ENCODE measurements at regions not wholly inside any gene's neighbourhood (a gene's known extent, or its start where the extent isn't known, plus 50 kb on each side); places are given as distances from the start of the nearest gene placed in this dataset.

DNA sequence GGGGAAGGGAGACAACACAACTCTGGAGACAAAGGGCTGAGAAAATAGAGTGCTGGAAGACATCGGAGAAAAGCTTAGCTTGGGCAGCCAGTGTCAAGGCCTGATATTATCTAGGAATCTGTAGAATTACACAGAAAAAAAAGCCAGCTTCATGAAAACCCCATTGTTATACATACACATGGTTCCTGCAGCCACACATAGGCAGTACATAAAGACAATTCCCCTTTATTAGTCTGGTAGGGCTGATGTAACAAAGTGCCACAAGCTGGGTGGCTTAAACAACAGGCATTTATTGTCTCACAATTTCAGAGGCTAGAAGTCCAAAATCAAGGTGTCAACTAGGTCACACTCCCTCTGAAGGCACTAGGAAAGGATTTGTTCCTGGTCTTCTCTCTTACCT, 503.5 kb downstream of the MID1IP1 start:
- no peaks in the 10 kb centered on the region for H3K27me3 ChIP-seq
- intact Hi-C loops (cut with DNase I) = no loop called here
- H3K27ac ChIP-seq = no peak overlapping the region
- WGBS, 2 donors = 25 to 89% methylated on average over 1 of the region's 1 CpG
- H3K4me1 ChIP-seq = no peaks in the 10 kb centered on the region
- no peaks in the 10 kb centered on the region for H3K9me3 ChIP-seq
- H3K36me3 ChIP-seq (replicated peaks in 1 of 2; ENCODE audit: insufficient read depth in 1 of 2, low read depth in 2 of 2) = no peaks in the 10 kb centered on the region
- ATAC-seq (no peak), DNase-seq (no peak)
- TF ChIP-seq POLR2A (IDR thresholded peaks at IDR 0.05) = no peak
- TF ChIP-seq, protein P1, sequence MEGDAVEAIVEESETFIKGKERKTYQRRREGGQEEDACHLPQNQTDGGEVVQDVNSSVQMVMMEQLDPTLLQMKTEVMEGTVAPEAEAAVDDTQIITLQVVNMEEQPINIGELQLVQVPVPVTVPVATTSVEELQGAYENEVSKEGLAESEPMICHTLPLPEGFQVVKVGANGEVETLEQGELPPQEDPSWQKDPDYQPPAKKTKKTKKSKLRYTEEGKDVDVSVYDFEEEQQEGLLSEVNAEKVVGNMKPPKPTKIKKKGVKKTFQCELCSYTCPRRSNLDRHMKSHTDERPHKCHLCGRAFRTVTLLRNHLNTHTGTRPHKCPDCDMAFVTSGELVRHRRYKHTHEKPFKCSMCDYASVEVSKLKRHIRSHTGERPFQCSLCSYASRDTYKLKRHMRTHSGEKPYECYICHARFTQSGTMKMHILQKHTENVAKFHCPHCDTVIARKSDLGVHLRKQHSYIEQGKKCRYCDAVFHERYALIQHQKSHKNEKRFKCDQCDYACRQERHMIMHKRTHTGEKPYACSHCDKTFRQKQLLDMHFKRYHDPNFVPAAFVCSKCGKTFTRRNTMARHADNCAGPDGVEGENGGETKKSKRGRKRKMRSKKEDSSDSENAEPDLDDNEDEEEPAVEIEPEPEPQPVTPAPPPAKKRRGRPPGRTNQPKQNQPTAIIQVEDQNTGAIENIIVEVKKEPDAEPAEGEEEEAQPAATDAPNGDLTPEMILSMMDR (IDR thresholded peaks at IDR 0.05) = no peak
- no peak overlapping the region for H3K4me3 ChIP-seq

DNA sequence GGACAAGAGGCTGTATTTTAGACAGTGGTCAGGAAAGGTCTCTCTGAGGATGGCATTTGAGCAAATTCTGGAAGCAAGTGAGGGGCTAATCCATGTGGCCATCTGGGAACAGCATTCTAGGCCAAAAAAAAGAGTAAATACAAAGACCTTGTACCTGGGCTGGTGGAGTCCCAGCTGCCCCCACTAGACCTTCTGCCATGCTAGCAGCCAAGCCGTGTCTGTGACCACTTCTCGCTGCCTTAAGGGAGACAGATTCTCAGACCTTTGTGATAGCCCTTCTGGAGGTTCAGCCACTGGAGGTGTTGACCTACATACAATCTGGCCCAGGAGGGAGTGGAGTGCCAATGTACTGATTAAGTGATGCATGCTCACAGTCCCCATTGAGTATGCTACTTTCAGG, 506.2 kb downstream of the MID1IP1 start:
- intact Hi-C loops (cut with DNase I) = no loop called here
- ATAC-seq = no peak
- no peaks in the 10 kb centered on the region for H3K9me3 ChIP-seq
- no peaks in the 10 kb centered on the region for H3K36me3 ChIP-seq (replicated peaks in 1 of 2; ENCODE audit: insufficient read depth in 1 of 2, low read depth in 2 of 2)
- 100% methylated on average over 1 of the region's 2 CpGs for WGBS, 2 donors
- H3K4me3 ChIP-seq = no peak overlapping the region
- no peaks in the 10 kb centered on the region for H3K27me3 ChIP-seq
- no peak for DNase-seq
- no peak overlapping the region for H3K27ac ChIP-seq
- TF ChIP-seq, protein P1 (IDR thresholded peaks at IDR 0.05) = no peak
- no peak for TF ChIP-seq POLR2A (IDR thresholded peaks at IDR 0.05)
- H3K4me1 ChIP-seq = no peaks in the 10 kb centered on the region

DNA sequence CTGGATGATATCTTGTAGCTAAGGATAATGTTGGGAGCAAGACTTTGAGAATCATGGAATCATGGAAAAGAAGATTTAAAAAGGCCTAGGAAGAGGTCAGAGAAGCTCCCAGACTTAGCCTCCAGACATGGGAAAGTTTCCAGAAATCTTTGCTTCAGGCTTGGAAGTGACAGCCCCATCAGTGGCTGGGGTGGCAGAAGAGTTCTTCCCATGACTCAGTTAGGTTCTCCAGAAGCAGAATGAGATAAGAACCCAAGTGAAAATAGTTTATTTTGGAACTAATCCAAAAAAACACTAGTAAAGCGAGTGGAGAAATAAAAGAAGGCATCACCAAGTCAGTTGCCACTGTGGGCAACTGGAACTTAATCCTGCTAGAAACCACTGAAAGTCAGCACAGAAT, 506.9 kb downstream of the MID1IP1 start:
- Histone ChIP-seq H3K27ac (no peak overlapping the region), H3K4me1 (no peaks in the 10 kb centered on the region), H3K4me3 (no peak overlapping the region), H3K9me3 (no peaks in the 10 kb centered on the region), H3K36me3 (replicated peaks in 1 of 2; ENCODE audit: insufficient read depth in 1 of 2, low read depth in 2 of 2) (no peaks in the 10 kb centered on the region), H3K27me3 (no peaks in the 10 kb centered on the region)
- DNase-seq = no peak
- intact Hi-C loops (cut with DNase I) = no loop called here
- TF ChIP-seq, protein P1 (IDR thresholded peaks at IDR 0.05) = no peak
- TF ChIP-seq POLR2A (IDR thresholded peaks at IDR 0.05) = no peak
- no peak for ATAC-seq
- 75 to 85% methylated on average over 1 of the region's 1 CpG for WGBS, 2 donors

DNA sequence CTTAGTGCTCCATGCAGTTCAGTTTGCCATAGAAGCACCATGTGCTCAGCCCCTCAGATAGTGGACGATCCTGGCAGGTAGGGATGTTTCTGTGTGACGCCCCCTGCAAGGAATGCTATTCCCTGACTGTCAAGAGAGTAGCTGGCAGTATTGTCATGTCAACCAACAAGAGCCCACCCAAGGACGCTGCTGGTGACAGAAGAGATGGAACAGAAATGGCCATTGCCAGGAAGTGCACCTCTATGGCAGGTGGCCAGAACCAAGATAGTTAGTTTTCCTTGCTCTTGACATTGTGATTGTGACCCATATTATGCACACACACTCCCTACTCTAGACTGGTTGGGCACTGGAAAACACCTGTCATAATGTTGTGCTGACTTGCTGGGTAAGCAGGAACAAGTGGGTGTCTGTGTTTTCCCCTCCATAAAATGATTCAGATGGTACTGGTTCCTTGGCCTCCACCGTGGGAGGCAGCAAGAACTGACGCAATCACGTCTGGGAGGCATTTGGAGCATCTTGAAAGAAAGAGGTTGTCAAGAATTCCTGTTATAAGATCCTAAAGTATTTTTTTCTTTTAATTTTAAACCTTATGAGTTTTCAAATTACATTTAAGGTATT, 507.9 kb downstream of the MID1IP1 start:
- ATAC-seq = no peak
- Histone ChIP-seq H3K4me1 (no peaks in the 10 kb centered on the region), H3K4me3 (no peak overlapping the region), H3K9me3 (no peaks in the 10 kb centered on the region), H3K36me3 (replicated peaks in 1 of 2; ENCODE audit: insufficient read depth in 1 of 2, low read depth in 2 of 2) (no peaks in the 10 kb centered on the region), H3K27me3 (no peaks in the 10 kb centered on the region), H3K27ac (no peak overlapping the region)
- 77 to 87% methylated on average over 5 to 6 of the region's 6 CpGs for WGBS, 2 donors
- DNase-seq = no peak
- TF ChIP-seq, protein P1 (IDR thresholded peaks at IDR 0.05) = no peak
- TF ChIP-seq POLR2A (IDR thresholded peaks at IDR 0.05) = no peak
- intact Hi-C loops (cut with DNase I) = no loop called here

DNA sequence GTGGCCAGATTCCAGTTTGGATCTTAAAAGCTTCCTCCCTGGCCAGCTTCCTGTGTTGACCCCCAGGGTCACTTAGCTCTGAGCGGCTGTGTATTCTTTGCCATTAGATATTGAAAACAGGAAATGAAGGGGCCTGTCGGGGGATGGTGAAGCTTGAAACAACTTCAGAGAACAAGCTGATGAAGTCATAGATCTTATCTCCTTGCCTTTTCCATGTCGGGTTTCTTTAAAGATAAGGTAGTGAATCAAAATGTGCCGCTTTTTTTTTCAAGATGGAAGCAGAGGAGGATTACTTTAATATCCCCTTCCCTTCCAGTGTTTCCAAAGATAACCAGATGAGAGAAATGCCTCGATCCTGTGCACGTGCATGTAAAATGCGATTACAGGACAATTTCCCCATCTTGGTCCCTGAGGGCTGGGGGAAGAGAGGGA, 508.5 kb downstream of the MID1IP1 start:
- no peak for ATAC-seq
- TF ChIP-seq POLR2A (IDR thresholded peaks at IDR 0.05) = no peak
- TF ChIP-seq, protein P1 (IDR thresholded peaks at IDR 0.05) = no peak
- Histone ChIP-seq H3K4me1 (no peaks in the 10 kb centered on the region), H3K27ac (no peak overlapping the region), H3K4me3 (no peak overlapping the region), H3K36me3 (replicated peaks in 1 of 2; ENCODE audit: insufficient read depth in 1 of 2, low read depth in 2 of 2) (no peaks in the 10 kb centered on the region), H3K9me3 (no peaks in the 10 kb centered on the region), H3K27me3 (no peaks in the 10 kb centered on the region)
- no peak for DNase-seq
- intact Hi-C loops (cut with DNase I) = no loop called here
- 46 to 59% methylated on average over 7 of the region's 7 CpGs for WGBS, 2 donors

All from body of pancreas (tissue), 4 donors.